Retinal pigment epithelial cell (primary cell): ENCODE measurements at regions not wholly inside any gene's neighbourhood (a gene's known extent, or its start where the extent isn't known, plus 50 kb on each side); places are given as distances from the start of the nearest gene placed in this dataset.

ENCODE experiments used
- DNase-seq: peaks from one replicate; pipeline ENCODE4 v3.0.0-alpha.2; 2010; ENCODE audit warnings: low read depth
- H3K4me3 ChIP-seq: 2 replicates; pipeline ENCODE4 v1.5.1; 2011; ENCODE audit warnings: mild to moderate bottlenecking, low read length, control low read depth, moderate library complexity
- TF ChIP-seq, protein P1 (sequence below): conservative IDR thresholded peaks from 2 replicates; pipeline ENCODE4 v1.5.1; 2011; ENCODE audit warnings: low read depth, low read length, control low read depth, inconsistent platforms

GRCh38 chr4:162239992-162240769 is 76.4 kb upstream of the FSTL5 start:
- H3K4me3 ChIP-seq: no peak overlapping the region
- TF ChIP-seq, protein P1, sequence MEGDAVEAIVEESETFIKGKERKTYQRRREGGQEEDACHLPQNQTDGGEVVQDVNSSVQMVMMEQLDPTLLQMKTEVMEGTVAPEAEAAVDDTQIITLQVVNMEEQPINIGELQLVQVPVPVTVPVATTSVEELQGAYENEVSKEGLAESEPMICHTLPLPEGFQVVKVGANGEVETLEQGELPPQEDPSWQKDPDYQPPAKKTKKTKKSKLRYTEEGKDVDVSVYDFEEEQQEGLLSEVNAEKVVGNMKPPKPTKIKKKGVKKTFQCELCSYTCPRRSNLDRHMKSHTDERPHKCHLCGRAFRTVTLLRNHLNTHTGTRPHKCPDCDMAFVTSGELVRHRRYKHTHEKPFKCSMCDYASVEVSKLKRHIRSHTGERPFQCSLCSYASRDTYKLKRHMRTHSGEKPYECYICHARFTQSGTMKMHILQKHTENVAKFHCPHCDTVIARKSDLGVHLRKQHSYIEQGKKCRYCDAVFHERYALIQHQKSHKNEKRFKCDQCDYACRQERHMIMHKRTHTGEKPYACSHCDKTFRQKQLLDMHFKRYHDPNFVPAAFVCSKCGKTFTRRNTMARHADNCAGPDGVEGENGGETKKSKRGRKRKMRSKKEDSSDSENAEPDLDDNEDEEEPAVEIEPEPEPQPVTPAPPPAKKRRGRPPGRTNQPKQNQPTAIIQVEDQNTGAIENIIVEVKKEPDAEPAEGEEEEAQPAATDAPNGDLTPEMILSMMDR: no peak
- DNase-seq: no peak

DNA sequence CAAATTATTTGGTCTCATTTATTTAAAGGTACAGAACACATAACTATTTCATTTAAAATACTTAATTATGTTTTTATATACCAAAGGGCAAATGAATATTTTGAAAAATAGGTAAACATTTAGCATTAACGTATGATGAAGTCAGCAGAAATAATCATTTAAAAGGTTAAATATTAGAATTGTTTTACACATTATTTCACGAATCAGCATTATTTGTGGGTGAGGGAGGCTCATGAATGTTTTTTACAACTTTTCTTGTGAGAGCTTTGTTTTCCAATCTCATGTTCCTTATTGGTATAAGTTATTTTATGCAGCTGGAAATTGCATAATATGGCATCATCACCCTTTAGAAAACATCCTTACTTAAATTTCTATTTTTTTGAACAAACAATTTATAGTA is 73.9 kb upstream of the FSTL5 start:
- DNase-seq: no peak
- no peak overlapping the region for H3K4me3 ChIP-seq
- TF ChIP-seq, protein P1: no peak

GRCh38 chr4:162234595-162234994 is 70.8 kb upstream of the FSTL5 start:
- H3K4me3 ChIP-seq: no peak overlapping the region
- no peak for DNase-seq
- TF ChIP-seq, protein P1: no peak

DNA sequence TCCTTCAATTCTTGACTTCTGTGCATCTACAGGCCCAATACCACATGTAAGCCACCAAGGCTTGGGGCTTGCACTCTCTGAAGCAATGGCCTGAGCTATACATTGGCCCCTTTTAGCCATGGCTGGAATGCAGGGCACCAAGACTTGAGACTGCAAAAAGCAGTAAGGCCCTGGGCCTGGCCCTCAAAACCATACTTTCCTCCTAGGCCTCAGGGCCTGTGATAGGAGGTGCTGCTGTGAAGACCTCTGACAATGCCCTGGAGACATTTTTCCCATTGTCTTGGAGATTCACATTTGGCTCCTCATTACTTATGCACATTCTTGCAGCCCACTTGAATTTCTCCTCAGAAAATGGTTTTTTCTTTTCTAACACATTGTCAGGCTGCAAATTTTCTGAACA is 68.5 kb upstream of the FSTL5 start:
- DNase-seq: no peak
- H3K4me3 ChIP-seq: no peak overlapping the region
- TF ChIP-seq, protein P1: no peak

DNA sequence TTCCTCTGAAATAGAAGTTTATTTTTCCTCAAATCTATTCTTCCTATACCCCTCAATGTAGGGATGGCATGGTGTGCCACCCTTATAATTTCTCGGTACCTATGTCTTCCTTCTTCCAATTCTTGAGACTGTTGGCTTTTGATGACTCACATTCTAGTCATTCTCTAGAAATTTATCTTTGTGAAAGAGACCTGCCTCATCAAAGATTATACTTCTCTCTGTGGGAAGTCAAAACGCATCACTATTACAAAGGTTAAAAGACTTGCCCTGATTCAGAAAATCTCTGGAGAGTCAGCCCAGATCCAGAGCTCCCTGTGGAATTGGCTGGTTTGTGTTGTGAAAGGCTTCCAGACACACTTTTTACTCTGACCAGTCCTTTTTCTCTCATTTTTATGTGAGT is 65.9 kb upstream of the FSTL5 start:
- no peak for DNase-seq
- TF ChIP-seq, protein P1: no peak
- H3K4me3 ChIP-seq: no peak overlapping the region

DNA sequence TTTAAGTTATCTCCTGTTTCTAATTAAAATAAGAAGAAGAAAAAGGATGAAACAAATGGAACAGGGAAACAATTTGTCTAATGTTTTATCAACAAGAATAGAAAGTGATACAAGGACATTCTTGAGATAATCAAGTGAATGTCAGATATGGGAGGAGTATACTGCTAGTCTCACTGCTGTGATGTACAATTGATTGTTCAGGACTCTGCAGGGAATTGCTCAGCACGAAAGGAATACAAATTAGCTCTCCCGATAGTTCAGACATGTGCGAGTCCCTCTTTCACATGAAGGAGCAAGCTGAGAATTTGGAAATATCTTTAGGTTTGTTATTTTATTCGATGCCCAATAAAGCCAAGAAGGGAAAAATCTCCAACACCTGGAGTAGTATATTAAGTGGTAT is 57.3 kb upstream of the FSTL5 start:
- TF ChIP-seq, protein P1: no peak
- DNase-seq: no peak
- no peak overlapping the region for H3K4me3 ChIP-seq
